ENCODE measurements at regions not wholly inside any gene's neighbourhood (a gene's known extent, or its start where the extent isn't known, plus 50 kb on each side); places are given as distances from the start of the nearest gene placed in this dataset.
A peak's percentile ranks its signal among the peaks of the same experiment; 100 is the strongest.

DNA sequence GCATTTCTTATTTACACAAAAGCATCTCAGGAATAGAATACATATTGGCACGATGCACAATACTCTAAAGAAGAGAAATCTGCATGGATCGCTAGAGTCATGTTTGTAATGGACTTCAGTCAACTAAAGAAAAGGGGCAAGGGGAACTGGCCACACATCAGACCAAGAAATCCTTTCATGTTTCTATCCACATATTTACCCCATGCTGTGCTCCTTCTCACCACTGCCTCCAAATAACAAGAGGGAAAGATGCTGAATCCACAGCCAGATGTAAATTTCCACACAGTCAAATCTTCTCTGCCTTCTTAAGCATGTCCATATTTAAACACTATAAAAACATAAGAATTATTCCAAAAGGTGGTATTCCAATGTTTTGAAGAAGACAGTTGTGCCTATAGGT lies 67.6 kb downstream of the COX18 start:
- Mint-ChIP-seq H3K4me1 (ENCODE audit: low read depth) (no peaks in the 10 kb centered on the region), H3K4me3 (no peak overlapping the region), H3K27me3 (ENCODE audit: low read depth) (peaks cover 24% of the 10 kb centered on the region), H3K9me3 (no peaks in the 10 kb centered on the region), H3K36me3 (ENCODE audit: insufficient read depth) (no peaks in the 10 kb centered on the region)
- DNase-seq (no peak), ATAC-seq (no peak)

DNA sequence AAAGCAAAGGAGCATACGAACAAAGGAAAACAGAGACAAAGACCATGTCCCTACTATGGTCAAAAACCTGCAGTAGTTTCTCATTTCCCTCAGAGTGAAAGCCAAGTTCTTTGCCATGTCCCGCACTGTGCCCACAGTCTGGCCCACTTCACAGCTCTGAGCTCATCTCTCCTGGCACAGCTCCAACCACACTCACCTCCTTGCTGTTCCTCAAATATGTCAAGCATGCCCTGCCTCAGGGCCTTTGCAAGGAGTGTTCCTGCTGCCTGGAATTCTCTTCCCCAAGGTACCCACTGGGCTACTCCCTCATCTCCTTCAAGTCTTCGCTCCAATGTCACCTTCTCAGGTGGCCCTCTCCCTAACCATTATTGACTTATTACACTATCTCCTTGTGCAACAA lies 72.1 kb downstream of the COX18 start:
- Mint-ChIP-seq H3K36me3 (ENCODE audit: insufficient read depth) (no peaks in the 10 kb centered on the region), H3K4me1 (ENCODE audit: low read depth) (no peaks in the 10 kb centered on the region), H3K27me3 (ENCODE audit: low read depth) (peaks cover 4% of the 10 kb centered on the region), H3K4me3 (no peak overlapping the region), H3K9me3 (no peaks in the 10 kb centered on the region)
- ATAC-seq (no peak), DNase-seq (no peak)

DNA sequence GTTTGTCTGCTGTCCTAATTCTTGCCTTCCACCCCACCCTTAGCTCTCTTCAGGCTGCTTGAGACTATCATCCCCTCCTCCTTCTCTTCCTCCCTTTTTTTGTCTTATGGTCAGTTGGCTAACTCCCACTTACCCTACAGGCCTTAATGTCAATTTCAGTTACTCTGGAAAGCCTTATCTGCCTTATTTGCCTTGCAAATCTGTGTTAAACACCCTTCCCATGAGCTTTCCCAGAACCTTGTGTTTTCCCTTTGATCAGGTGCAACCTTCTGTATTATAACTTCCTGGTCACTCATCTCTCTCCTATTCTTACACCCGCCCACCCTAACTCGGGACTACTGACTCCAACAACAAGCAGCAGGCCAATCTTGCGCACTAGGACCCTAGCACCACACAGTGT lies 74.8 kb downstream of the COX18 start:
- Mint-ChIP-seq H3K4me3 (no peak overlapping the region), H3K9me3 (no peaks in the 10 kb centered on the region), H3K27me3 (ENCODE audit: low read depth) (peaks cover 4% of the 10 kb centered on the region), H3K36me3 (ENCODE audit: insufficient read depth) (no peaks in the 10 kb centered on the region), H3K4me1 (ENCODE audit: low read depth) (no peaks in the 10 kb centered on the region)
- no peak for ATAC-seq
- no peak for DNase-seq

GRCh38 chr4:72993876-72994275 lies 75.6 kb downstream of the COX18 start:
- Mint-ChIP-seq H3K9me3 (no peaks in the 10 kb centered on the region), H3K4me1 (ENCODE audit: low read depth) (no peaks in the 10 kb centered on the region), H3K36me3 (ENCODE audit: insufficient read depth) (no peaks in the 10 kb centered on the region), H3K27me3 (ENCODE audit: low read depth) (peaks cover 4% of the 10 kb centered on the region), H3K4me3 (no peak overlapping the region)
- ATAC-seq (no peak), DNase-seq (no peak)

GRCh38 chr4:72991873-72992272 lies 77.6 kb downstream of the COX18 start:
- no peak overlapping the region for H3K4me3 Mint-ChIP-seq
- H3K9me3 Mint-ChIP-seq, result no peaks in the 10 kb centered on the region
- ATAC-seq (no peak), DNase-seq (no peak)
- H3K27me3 Mint-ChIP-seq (ENCODE audit: low read depth), result no peaks in the 10 kb centered on the region
- no peaks in the 10 kb centered on the region for H3K4me1 Mint-ChIP-seq (ENCODE audit: low read depth)
- H3K36me3 Mint-ChIP-seq (ENCODE audit: insufficient read depth), result no peaks in the 10 kb centered on the region

DNA sequence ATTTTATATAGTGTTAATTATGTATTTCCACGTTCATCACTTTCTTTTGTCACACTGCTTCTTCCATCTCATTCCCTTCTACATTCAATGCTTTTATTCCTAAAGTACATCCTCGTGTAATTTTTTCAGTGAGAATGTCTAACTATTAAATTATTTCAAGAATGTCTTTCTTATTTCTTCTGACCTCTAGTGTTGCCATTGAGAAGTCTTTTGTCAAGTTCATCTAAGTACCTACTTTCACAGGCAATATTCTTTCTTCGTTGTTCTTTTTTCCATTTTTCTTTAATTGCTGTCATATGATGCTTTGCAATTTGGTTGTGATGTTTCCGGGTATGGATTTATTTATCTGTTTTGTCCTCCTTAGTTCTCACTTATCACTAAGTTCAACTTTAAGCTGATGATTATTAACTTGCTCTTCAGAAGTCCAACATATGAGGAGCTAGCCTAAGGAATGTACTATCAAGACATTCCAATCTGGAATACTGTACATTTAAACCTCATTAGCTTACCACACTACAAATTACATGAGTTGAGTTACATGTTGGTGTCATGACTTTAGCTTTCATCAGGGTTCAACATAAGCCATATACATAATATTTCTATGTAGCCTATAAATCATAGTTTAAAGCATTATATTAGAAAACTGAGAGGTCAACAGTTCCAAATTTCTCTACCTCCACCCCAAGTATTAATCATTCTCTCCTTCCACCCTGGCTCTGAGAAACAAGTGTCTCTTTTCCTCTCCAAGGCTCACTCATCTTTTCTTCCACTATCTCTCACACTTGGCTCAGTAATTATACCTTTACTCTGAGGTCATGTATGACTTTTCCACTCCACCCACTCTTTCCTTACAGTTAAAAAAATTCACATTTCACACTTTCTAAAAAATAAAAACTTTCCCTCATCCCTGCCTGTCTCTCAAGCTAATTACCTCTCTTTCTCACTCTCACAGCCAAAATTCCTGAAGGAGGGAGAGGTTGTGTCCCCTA lies 81.5 kb downstream of the COX18 start:
- H3K27me3 Mint-ChIP-seq (ENCODE audit: low read depth), result peaks cover 2% of the 10 kb centered on the region
- H3K36me3 Mint-ChIP-seq (ENCODE audit: insufficient read depth), result no peaks in the 10 kb centered on the region
- H3K4me1 Mint-ChIP-seq (ENCODE audit: low read depth), result no peaks in the 10 kb centered on the region
- ATAC-seq, result no peak
- no peak for DNase-seq
- no peak overlapping the region for H3K4me3 Mint-ChIP-seq
- no peaks in the 10 kb centered on the region for H3K9me3 Mint-ChIP-seq

DNA sequence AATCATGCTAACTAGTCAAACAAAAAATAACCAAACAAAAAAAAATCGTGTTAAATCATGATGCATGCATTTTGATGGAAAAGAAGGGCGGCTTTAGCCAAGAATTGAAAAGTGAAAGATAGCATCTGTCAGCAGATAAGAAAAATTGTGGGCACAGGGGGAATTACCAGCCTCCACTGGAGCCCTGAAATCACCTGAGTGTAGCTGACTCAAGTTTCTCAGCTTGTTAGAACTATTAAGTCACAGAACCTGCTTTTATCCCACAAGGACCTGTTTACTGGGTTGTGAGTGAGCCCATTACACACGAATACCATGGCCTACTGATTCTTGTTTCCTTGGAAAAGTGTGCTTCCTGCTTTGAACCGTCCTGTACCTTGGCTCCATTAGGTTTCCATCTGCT lies 85.2 kb downstream of the COX18 start:
- H3K36me3 Mint-ChIP-seq (ENCODE audit: insufficient read depth), result no peaks in the 10 kb centered on the region
- ATAC-seq (peak; percentile 66 to 70), DNase-seq (no peak)
- no peaks in the 10 kb centered on the region for H3K4me1 Mint-ChIP-seq (ENCODE audit: low read depth)
- no peaks in the 10 kb centered on the region for H3K9me3 Mint-ChIP-seq
- H3K27me3 Mint-ChIP-seq (ENCODE audit: low read depth), result peaks cover 4% of the 10 kb centered on the region
- no peak overlapping the region for H3K4me3 Mint-ChIP-seq

GRCh38 chr4:72983709-72984108 lies 85.8 kb downstream of the COX18 start:
- H3K36me3 Mint-ChIP-seq (ENCODE audit: insufficient read depth), result no peaks in the 10 kb centered on the region
- no peaks in the 10 kb centered on the region for H3K4me1 Mint-ChIP-seq (ENCODE audit: low read depth)
- H3K4me3 Mint-ChIP-seq, result no peak overlapping the region
- peaks cover 4% of the 10 kb centered on the region for H3K27me3 Mint-ChIP-seq (ENCODE audit: low read depth)
- no peaks in the 10 kb centered on the region for H3K9me3 Mint-ChIP-seq
- ATAC-seq (no peak), DNase-seq (no peak)

- H3K36me3 Mint-ChIP-seq (ENCODE audit: insufficient read depth), result no peaks in the 10 kb centered on the region
Observed at GRCh38 chr4:72977936-72978485, 91.5 kb downstream of the COX18 start.

GRCh38 chr4:72975488-72975784 lies 94.1 kb downstream of the COX18 start:
- ATAC-seq (no peak), DNase-seq (no peak)
- no peaks in the 10 kb centered on the region for H3K36me3 Mint-ChIP-seq (ENCODE audit: insufficient read depth)
- peaks cover 2% of the 10 kb centered on the region for H3K4me1 Mint-ChIP-seq (ENCODE audit: low read depth)
- H3K9me3 Mint-ChIP-seq, result no peaks in the 10 kb centered on the region
- H3K27me3 Mint-ChIP-seq (ENCODE audit: low read depth), result peaks cover 8% of the 10 kb centered on the region
- H3K4me3 Mint-ChIP-seq, result no peak overlapping the region

More at GRCh38 chr4:72977936-72978485, 91.5 kb downstream of the COX18 start:
- no peak overlapping the region for H3K4me3 Mint-ChIP-seq
- H3K4me1 Mint-ChIP-seq (ENCODE audit: low read depth), result peaks cover 2% of the 10 kb centered on the region
- H3K27me3 Mint-ChIP-seq (ENCODE audit: low read depth), result peaks cover 5% of the 10 kb centered on the region
- H3K9me3 Mint-ChIP-seq, result no peaks in the 10 kb centered on the region
- no peak for ATAC-seq
- no peak for DNase-seq

GRCh38 chr4:72974694-72975487 lies 94.6 kb downstream of the COX18 start:
- Mint-ChIP-seq H3K36me3 (ENCODE audit: insufficient read depth) (no peaks in the 10 kb centered on the region), H3K27me3 (ENCODE audit: low read depth) (peaks cover 8% of the 10 kb centered on the region), H3K4me1 (ENCODE audit: low read depth) (peaks cover 2% of the 10 kb centered on the region), H3K4me3 (no peak overlapping the region), H3K9me3 (no peaks in the 10 kb centered on the region)
- ATAC-seq (no peak), DNase-seq (no peak)

DNA sequence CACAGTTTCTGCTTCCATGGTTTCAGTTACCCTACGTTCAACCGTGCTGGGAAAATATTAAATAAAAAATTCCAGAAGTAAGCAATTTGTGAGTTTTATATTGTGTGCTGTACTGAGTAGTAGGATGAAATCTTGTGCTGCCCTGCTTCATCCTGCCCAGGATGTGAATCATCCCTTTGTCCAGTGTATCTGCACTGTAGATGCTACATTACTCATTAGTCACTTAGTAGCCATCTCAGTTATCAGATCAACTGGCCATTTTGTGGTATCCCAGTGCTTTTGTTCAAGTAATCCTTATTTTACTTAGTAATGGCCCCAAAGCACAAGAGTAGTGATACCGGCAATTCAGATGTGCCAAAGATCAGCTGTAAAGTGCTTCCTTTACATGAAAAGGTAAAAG lies 97.9 kb downstream of the COX18 start:
- ATAC-seq, result no peak
- no peaks in the 10 kb centered on the region for H3K36me3 Mint-ChIP-seq (ENCODE audit: insufficient read depth)
- no peak for DNase-seq
- H3K4me3 Mint-ChIP-seq, result no peak overlapping the region
- H3K9me3 Mint-ChIP-seq, result no peaks in the 10 kb centered on the region
- peaks cover 11% of the 10 kb centered on the region for H3K27me3 Mint-ChIP-seq (ENCODE audit: low read depth)
- peaks cover 2% of the 10 kb centered on the region for H3K4me1 Mint-ChIP-seq (ENCODE audit: low read depth)

DNA sequence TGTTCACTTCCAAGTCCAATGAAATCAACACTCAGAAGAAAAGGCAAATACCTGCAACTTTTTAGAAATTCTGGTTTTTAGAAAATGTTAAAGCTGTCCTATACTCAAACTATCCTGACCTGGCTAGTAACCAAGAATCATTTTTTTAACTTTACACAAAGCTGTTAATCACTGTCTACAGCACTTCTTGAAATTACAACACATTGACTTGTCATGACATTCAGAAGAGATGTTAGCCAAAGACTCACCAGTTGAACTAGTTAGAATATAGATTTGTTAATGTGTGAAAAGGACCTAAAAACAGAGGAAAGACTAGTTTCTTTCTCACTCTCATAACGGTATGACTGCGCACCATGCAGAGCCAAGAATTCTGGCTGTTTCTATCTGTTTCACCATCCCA lies 98.8 kb downstream of the COX18 start:
- peaks cover 10% of the 10 kb centered on the region for H3K27me3 Mint-ChIP-seq (ENCODE audit: low read depth)
- no peaks in the 10 kb centered on the region for H3K9me3 Mint-ChIP-seq
- no peak overlapping the region for H3K4me3 Mint-ChIP-seq
- DNase-seq (no peak), ATAC-seq (no peak)
- H3K4me1 Mint-ChIP-seq (ENCODE audit: low read depth), result peaks cover 2% of the 10 kb centered on the region
- H3K36me3 Mint-ChIP-seq (ENCODE audit: insufficient read depth), result no peaks in the 10 kb centered on the region

GRCh38 chr4:72969976-72970375 lies 99.5 kb downstream of the COX18 start:
- H3K36me3 Mint-ChIP-seq (ENCODE audit: insufficient read depth), result no peaks in the 10 kb centered on the region
- ATAC-seq (no peak), DNase-seq (no peak)
- peaks cover 10% of the 10 kb centered on the region for H3K27me3 Mint-ChIP-seq (ENCODE audit: low read depth)
- H3K9me3 Mint-ChIP-seq, result no peaks in the 10 kb centered on the region
- H3K4me3 Mint-ChIP-seq, result no peak overlapping the region
- H3K4me1 Mint-ChIP-seq (ENCODE audit: low read depth), result peaks cover 2% of the 10 kb centered on the region

Data from activated T-cell treated with anti-CD3 and anti-CD28 coated beads, Interleukin-2, amount 50 U/mL, for 4 hours (primary cell).